DOHH2 (cell line): ENCODE measurements at regions not wholly inside any gene's neighbourhood (a gene's known extent, or its start where the extent isn't known, plus 50 kb on each side); places are given as distances from the start of the nearest gene placed in this dataset.

Source experiments
- H3F3A ChIP-seq: fragments of 200-600 bp; sonication (generic), shearing (Covaris generic); 2 replicates; pipeline ENCODE4 v1.6.0; 2016; ENCODE audit warnings: antibody characterized with exemption, mild to moderate bottlenecking; ENCODE audit not compliant: control insufficient read depth, insufficient read depth
- H3K27ac ChIP-seq: fragments of 200-600 bp; sonication (generic); 2 replicates; pipeline ENCODE4 v1.5.1; 2014; ENCODE audit warnings: low read depth, mild to moderate bottlenecking, low read length, moderate library complexity
- H3K27me3 ChIP-seq: fragments of 200-600 bp; sonication (generic); 2 replicates; pipeline ENCODE4 v1.6.1; 2014; ENCODE audit warnings: mild to moderate bottlenecking, low read length, mixed read lengths; ENCODE audit not compliant: control insufficient read depth
- H3K36me3 ChIP-seq: fragments of 200-600 bp; sonication (generic); 2 replicates; pipeline ENCODE4 v1.6.1; 2014; ENCODE audit warnings: mild to moderate bottlenecking, low read length, moderate library complexity, mixed read lengths; ENCODE audit not compliant: control insufficient read depth
- H3K4me1 ChIP-seq: fragments of 200-600 bp; sonication (generic); 2 replicates; pipeline ENCODE4 v1.6.1; 2014; ENCODE audit warnings: mild to moderate bottlenecking, low read length, mixed read lengths; ENCODE audit not compliant: control insufficient read depth
- H3K4me2 ChIP-seq: fragments of 200-600 bp; sonication (generic); 2 replicates; pipeline ENCODE4 v1.6.0; 2014; ENCODE audit warnings: mild to moderate bottlenecking, low read length, moderate library complexity
- H3K4me3 ChIP-seq: fragments of 200-600 bp; sonication (generic); 2 replicates; pipeline ENCODE4 v1.5.1; 2014; ENCODE audit warnings: mild to moderate bottlenecking, low read length, mixed read lengths
- H3K79me2 ChIP-seq: fragments of 200-600 bp; sonication (generic); 2 replicates; pipeline ENCODE4 v1.6.1; 2014; ENCODE audit warnings: mild to moderate bottlenecking, low read length, mixed read lengths; ENCODE audit not compliant: control insufficient read depth
- H3K9me2 ChIP-seq: fragments of 200-600 bp; sonication (generic); replicated peaks from 2 replicates; pipeline ENCODE4 v1.6.1; 2014; ENCODE audit warnings: mild to moderate bottlenecking, low read length, mixed read lengths; ENCODE audit not compliant: control insufficient read depth
- H3K9me3 ChIP-seq: fragments of 200-600 bp; sonication (generic); 2 replicates; pipeline ENCODE4 v1.6.1; 2014; ENCODE audit warnings: antibody characterized with exemption, low read length, mixed read lengths; ENCODE audit not compliant: control insufficient read depth, insufficient read depth
- H4K20me1 ChIP-seq: fragments of 200-600 bp; sonication (generic); 2 replicates; pipeline ENCODE4 v1.6.0; 2014; ENCODE audit warnings: low read depth, mild to moderate bottlenecking, antibody characterized with exemption, low read length, moderate library complexity; ENCODE audit not compliant: control insufficient read depth, insufficient read depth
- EZH2phosphoT487 ChIP-seq: fragments of 200-600 bp; sonication (generic); IDR thresholded peaks from 2 replicates; pipeline ENCODE4 v1.6.1; 2017; ENCODE audit warnings: borderline replicate concordance, mild to moderate bottlenecking, antibody characterized with exemption, low read length, moderate library complexity, mixed read lengths
- TF ChIP-seq, protein P1 (sequence below): fragments of 200-600 bp; sonication (generic); IDR thresholded peaks from one replicate; pipeline ENCODE4 v1.5.1; 2014; ENCODE audit warnings: antibody characterized with exemption, mild to moderate bottlenecking, low read depth, low read length; ENCODE audit not compliant: poor library complexity, severe bottlenecking

DNA sequence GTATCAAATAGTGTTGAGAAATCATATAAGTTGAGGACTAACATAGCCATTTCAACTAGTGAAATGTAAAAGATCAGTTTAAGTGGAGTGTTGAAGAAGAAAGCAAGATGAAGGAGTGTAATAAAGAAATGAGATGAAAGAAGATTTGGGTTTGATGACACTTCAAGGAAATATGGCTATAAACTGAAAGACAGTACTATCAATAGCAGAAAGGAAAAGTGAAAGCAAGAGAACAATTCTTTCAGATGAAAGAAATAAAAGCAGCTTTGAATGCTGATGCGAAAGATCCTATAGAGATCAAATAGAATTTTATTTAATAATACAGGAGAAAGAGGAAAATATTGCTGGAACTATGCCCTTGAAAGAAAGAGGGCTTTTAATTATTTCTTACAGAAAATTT, 92.8 kb upstream of the PRSS16 start:
- Histone ChIP-seq H4K20me1 (no peaks in the 10 kb centered on the region), H3K79me2 (no peaks in the 10 kb centered on the region), H3K4me2 (no peak overlapping the region), H3K27me3 (no peaks in the 10 kb centered on the region), H3K9me3 (no peaks in the 10 kb centered on the region), H3K9me2 (no peaks in the 10 kb centered on the region), H3K4me3 (no peak overlapping the region), H3K36me3 (no peaks in the 10 kb centered on the region), H3K4me1 (peaks cover 22% of the 10 kb centered on the region), H3F3A (no peaks in the 10 kb centered on the region), H3K27ac (no peak overlapping the region)
- TF ChIP-seq, protein P1, sequence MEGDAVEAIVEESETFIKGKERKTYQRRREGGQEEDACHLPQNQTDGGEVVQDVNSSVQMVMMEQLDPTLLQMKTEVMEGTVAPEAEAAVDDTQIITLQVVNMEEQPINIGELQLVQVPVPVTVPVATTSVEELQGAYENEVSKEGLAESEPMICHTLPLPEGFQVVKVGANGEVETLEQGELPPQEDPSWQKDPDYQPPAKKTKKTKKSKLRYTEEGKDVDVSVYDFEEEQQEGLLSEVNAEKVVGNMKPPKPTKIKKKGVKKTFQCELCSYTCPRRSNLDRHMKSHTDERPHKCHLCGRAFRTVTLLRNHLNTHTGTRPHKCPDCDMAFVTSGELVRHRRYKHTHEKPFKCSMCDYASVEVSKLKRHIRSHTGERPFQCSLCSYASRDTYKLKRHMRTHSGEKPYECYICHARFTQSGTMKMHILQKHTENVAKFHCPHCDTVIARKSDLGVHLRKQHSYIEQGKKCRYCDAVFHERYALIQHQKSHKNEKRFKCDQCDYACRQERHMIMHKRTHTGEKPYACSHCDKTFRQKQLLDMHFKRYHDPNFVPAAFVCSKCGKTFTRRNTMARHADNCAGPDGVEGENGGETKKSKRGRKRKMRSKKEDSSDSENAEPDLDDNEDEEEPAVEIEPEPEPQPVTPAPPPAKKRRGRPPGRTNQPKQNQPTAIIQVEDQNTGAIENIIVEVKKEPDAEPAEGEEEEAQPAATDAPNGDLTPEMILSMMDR, result no peak
- no peak for TF ChIP-seq EZH2phosphoT487

DNA sequence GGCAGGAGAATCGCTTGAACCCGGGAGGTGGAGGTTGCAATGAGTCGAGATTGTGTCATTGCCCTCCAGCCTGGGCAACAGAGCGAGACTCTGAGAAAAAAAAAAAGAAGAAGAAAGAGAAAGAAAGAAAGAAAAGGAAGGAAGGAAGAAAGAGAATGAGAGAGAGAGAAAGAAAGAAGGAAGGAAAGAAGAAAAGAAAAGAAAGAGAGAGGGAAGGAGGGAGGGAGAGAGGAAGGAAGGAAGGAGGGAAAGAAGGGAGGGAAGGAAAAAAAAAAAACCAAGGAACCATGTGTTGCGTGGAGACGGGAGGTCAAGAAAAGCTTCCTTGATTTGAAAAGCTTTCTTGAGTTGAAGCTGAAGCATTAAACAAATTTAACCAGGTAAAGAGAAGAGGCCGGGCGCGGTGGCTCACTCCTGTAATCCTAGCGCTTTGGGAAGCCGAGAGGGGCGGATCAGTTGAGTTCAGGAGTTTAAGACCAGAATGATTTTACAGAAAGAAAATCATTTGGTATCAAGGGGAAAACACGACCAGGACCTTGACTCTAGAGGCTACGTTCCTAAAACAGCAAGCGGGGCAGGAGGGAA, 90.5 kb upstream of the PRSS16 start:
- peak overlapping the region; percentile 77 for H3K4me3 ChIP-seq
- no peaks in the 10 kb centered on the region for H3K36me3 ChIP-seq
- H3K79me2 ChIP-seq, result no peaks in the 10 kb centered on the region
- H3K27ac ChIP-seq, result no peak overlapping the region
- H4K20me1 ChIP-seq, result no peaks in the 10 kb centered on the region
- H3K4me1 ChIP-seq, result peaks cover 22% of the 10 kb centered on the region
- 0 out of 2 replicates have a peak, but pooled peaks cover 2% of the 10 kb centered on the region for H3F3A ChIP-seq
- H3K9me2 ChIP-seq, result no peaks in the 10 kb centered on the region
- H3K4me2 ChIP-seq, result peak overlapping the region; percentile 85
- no peaks in the 10 kb centered on the region for H3K9me3 ChIP-seq
- no peaks in the 10 kb centered on the region for H3K27me3 ChIP-seq
- TF ChIP-seq, protein P1, result no peak

- TF ChIP-seq, protein P1, result peak; percentile 45
- TF ChIP-seq EZH2phosphoT487, result no peak
- Histone ChIP-seq H3F3A (peaks cover 2% of the 10 kb centered on the region; the same call in 1 of the 2 replicates), H3K9me3 (no peaks in the 10 kb centered on the region), H3K79me2 (no peaks in the 10 kb centered on the region), H3K4me1 (peaks cover 22% of the 10 kb centered on the region), H3K27me3 (no peaks in the 10 kb centered on the region), H3K4me3 (peak overlapping the region; percentile 77), H3K4me2 (peak overlapping the region; percentile 85), H3K9me2 (no peaks in the 10 kb centered on the region), H3K36me3 (no peaks in the 10 kb centered on the region), H4K20me1 (no peaks in the 10 kb centered on the region), H3K27ac (peak overlapping the region; percentile 18; the same call in 1 of the 2 replicates)
These were observed 89.8 kb upstream of the PRSS16 start for GRCh38 chr6:27157459-27158315.
